ENCODE measurements at regions not wholly inside any gene's neighbourhood (a gene's known extent, or its start where the extent isn't known, plus 50 kb on each side); places are given as distances from the start of the nearest gene placed in this dataset.

- Mint-ChIP-seq H3K27me3 (peaks cover 1% of the 10 kb centered on the region), H3K36me3 (no peaks in the 10 kb centered on the region), H3K4me1 (no peaks in the 10 kb centered on the region), H3K9me3 (no peaks in the 10 kb centered on the region), H3K27ac (no peak overlapping the region), H3K4me3 (no peak overlapping the region)
Measured at GRCh38 chr20:19807946-19808330, 49.9 kb downstream of the RIN2 start.

GRCh38 chr20:19808498-19808897, 50.4 kb downstream of the RIN2 start:
- H3K36me3 Mint-ChIP-seq = no peaks in the 10 kb centered on the region
- no peaks in the 10 kb centered on the region for H3K9me3 Mint-ChIP-seq
- H3K27ac Mint-ChIP-seq = no peak overlapping the region
- no peaks in the 10 kb centered on the region for H3K4me1 Mint-ChIP-seq
- no peaks in the 10 kb centered on the region for H3K27me3 Mint-ChIP-seq
- no peak overlapping the region for H3K4me3 Mint-ChIP-seq

- Mint-ChIP-seq H3K27me3 (peaks cover 1% of the 10 kb centered on the region), H3K4me3 (no peak overlapping the region), H3K9me3 (no peaks in the 10 kb centered on the region), H3K36me3 (no peaks in the 10 kb centered on the region), H3K4me1 (no peaks in the 10 kb centered on the region), H3K27ac (no peak overlapping the region)
Measured at GRCh38 chr20:19809505-19809904, 51.4 kb downstream of the RIN2 start.

GRCh38 chr20:19811231-19811630, 53.2 kb downstream of the RIN2 start:
- Mint-ChIP-seq H3K4me3 (no peak overlapping the region), H3K4me1 (no peaks in the 10 kb centered on the region), H3K27me3 (peaks cover 1% of the 10 kb centered on the region), H3K36me3 (no peaks in the 10 kb centered on the region), H3K9me3 (no peaks in the 10 kb centered on the region), H3K27ac (no peak overlapping the region)

- H3K27me3 Mint-ChIP-seq = peaks cover 1% of the 10 kb centered on the region
- no peak overlapping the region for H3K4me3 Mint-ChIP-seq
- H3K9me3 Mint-ChIP-seq = no peaks in the 10 kb centered on the region
- no peak overlapping the region for H3K27ac Mint-ChIP-seq
- H3K4me1 Mint-ChIP-seq = no peaks in the 10 kb centered on the region
- H3K36me3 Mint-ChIP-seq = no peaks in the 10 kb centered on the region
Measured at GRCh38 chr20:19812056-19812455, 54.0 kb downstream of the RIN2 start.

- H3K4me1 Mint-ChIP-seq = no peaks in the 10 kb centered on the region
Measured at GRCh38 chr20:19812696-19813095, 54.6 kb downstream of the RIN2 start.

GRCh38 chr20:19813846-19814640, 56.0 kb downstream of the RIN2 start:
- Mint-ChIP-seq H3K4me1 (no peaks in the 10 kb centered on the region), H3K27me3 (peaks cover 1% of the 10 kb centered on the region), H3K36me3 (no peaks in the 10 kb centered on the region), H3K9me3 (no peaks in the 10 kb centered on the region), H3K4me3 (no peak overlapping the region), H3K27ac (no peak overlapping the region)

More at GRCh38 chr20:19812696-19813095, 54.6 kb downstream of the RIN2 start:
- no peak overlapping the region for H3K27ac Mint-ChIP-seq
- no peak overlapping the region for H3K4me3 Mint-ChIP-seq
- no peaks in the 10 kb centered on the region for H3K9me3 Mint-ChIP-seq
- peaks cover 1% of the 10 kb centered on the region for H3K27me3 Mint-ChIP-seq
- H3K36me3 Mint-ChIP-seq = no peaks in the 10 kb centered on the region

GRCh38 chr20:19815553-19815991, 57.5 kb downstream of the RIN2 start:
- H3K4me1 Mint-ChIP-seq = no peaks in the 10 kb centered on the region
- no peak overlapping the region for H3K4me3 Mint-ChIP-seq
- H3K36me3 Mint-ChIP-seq = no peaks in the 10 kb centered on the region
- peaks cover 1% of the 10 kb centered on the region for H3K27me3 Mint-ChIP-seq
- H3K27ac Mint-ChIP-seq = no peak overlapping the region
- H3K9me3 Mint-ChIP-seq = no peaks in the 10 kb centered on the region

- H3K27ac Mint-ChIP-seq = no peak overlapping the region
- H3K4me3 Mint-ChIP-seq = no peak overlapping the region
- no peaks in the 10 kb centered on the region for H3K4me1 Mint-ChIP-seq
- peaks cover 1% of the 10 kb centered on the region for H3K27me3 Mint-ChIP-seq
- no peaks in the 10 kb centered on the region for H3K36me3 Mint-ChIP-seq
- H3K9me3 Mint-ChIP-seq = no peaks in the 10 kb centered on the region
Measured at GRCh38 chr20:19816386-19816785, 58.3 kb downstream of the RIN2 start.

- Mint-ChIP-seq H3K27me3 (peaks cover 1% of the 10 kb centered on the region), H3K36me3 (no peaks in the 10 kb centered on the region), H3K4me3 (no peak overlapping the region), H3K9me3 (no peaks in the 10 kb centered on the region), H3K27ac (no peak overlapping the region), H3K4me1 (no peaks in the 10 kb centered on the region)
Measured at GRCh38 chr20:19817017-19817416, 59.0 kb downstream of the RIN2 start.

- Mint-ChIP-seq H3K27ac (no peak overlapping the region), H3K36me3 (no peaks in the 10 kb centered on the region), H3K9me3 (no peaks in the 10 kb centered on the region), H3K27me3 (no peaks in the 10 kb centered on the region), H3K4me3 (no peak overlapping the region), H3K4me1 (no peaks in the 10 kb centered on the region)
Measured at GRCh38 chr20:19819149-19819548, 61.1 kb downstream of the RIN2 start.

- Mint-ChIP-seq H3K9me3 (no peaks in the 10 kb centered on the region), H3K4me1 (no peaks in the 10 kb centered on the region), H3K36me3 (no peaks in the 10 kb centered on the region), H3K4me3 (no peak overlapping the region), H3K27me3 (no peaks in the 10 kb centered on the region), H3K27ac (no peak overlapping the region)
Measured at GRCh38 chr20:19820555-19821211, 62.6 kb downstream of the RIN2 start.

GRCh38 chr20:19821606-19822005, 63.5 kb downstream of the RIN2 start:
- H3K36me3 Mint-ChIP-seq = no peaks in the 10 kb centered on the region
- H3K4me1 Mint-ChIP-seq = no peaks in the 10 kb centered on the region

GRCh38 chr20:19823216-19823615, 65.2 kb downstream of the RIN2 start:
- peaks cover 3% of the 10 kb centered on the region for H3K4me1 Mint-ChIP-seq
- H3K36me3 Mint-ChIP-seq = no peaks in the 10 kb centered on the region
- H3K9me3 Mint-ChIP-seq = no peaks in the 10 kb centered on the region
- no peak overlapping the region for H3K27ac Mint-ChIP-seq
- no peak overlapping the region for H3K4me3 Mint-ChIP-seq
- no peaks in the 10 kb centered on the region for H3K27me3 Mint-ChIP-seq

More at GRCh38 chr20:19821606-19822005, 63.5 kb downstream of the RIN2 start:
- Mint-ChIP-seq H3K4me3 (no peak overlapping the region), H3K27ac (no peak overlapping the region), H3K27me3 (no peaks in the 10 kb centered on the region), H3K9me3 (no peaks in the 10 kb centered on the region)

- Mint-ChIP-seq H3K4me1 (peaks cover 11% of the 10 kb centered on the region), H3K9me3 (no peaks in the 10 kb centered on the region), H3K27ac (no peak overlapping the region)
Measured at GRCh38 chr20:19823971-19824370, 65.9 kb downstream of the RIN2 start.

GRCh38 chr20:19824861-19825260, 66.8 kb downstream of the RIN2 start:
- Mint-ChIP-seq H3K4me1 (peaks cover 11% of the 10 kb centered on the region), H3K4me3 (no peak overlapping the region)

More at GRCh38 chr20:19823971-19824370, 65.9 kb downstream of the RIN2 start:
- no peaks in the 10 kb centered on the region for H3K27me3 Mint-ChIP-seq
- no peaks in the 10 kb centered on the region for H3K36me3 Mint-ChIP-seq
- H3K4me3 Mint-ChIP-seq = no peak overlapping the region

More at GRCh38 chr20:19824861-19825260, 66.8 kb downstream of the RIN2 start:
- Mint-ChIP-seq H3K9me3 (no peaks in the 10 kb centered on the region), H3K27me3 (no peaks in the 10 kb centered on the region), H3K27ac (no peak overlapping the region), H3K36me3 (no peaks in the 10 kb centered on the region)

Data from activated naive CD4-positive, alpha-beta T cell treated with anti-CD3 and anti-CD28 coated beads, Interleukin-2, amount 50 U/mL, for 24 hours (primary cell).